ENCODE measurements at regions not wholly inside any gene's neighbourhood (a gene's known extent, or its start where the extent isn't known, plus 50 kb on each side); places are given as distances from the start of the nearest gene placed in this dataset.
"Not testable (repeated sequence)": the region's sequence is repeated elsewhere in the genome, so short reads cannot be mapped to it uniquely, and the experiment has no call there.

DNA sequence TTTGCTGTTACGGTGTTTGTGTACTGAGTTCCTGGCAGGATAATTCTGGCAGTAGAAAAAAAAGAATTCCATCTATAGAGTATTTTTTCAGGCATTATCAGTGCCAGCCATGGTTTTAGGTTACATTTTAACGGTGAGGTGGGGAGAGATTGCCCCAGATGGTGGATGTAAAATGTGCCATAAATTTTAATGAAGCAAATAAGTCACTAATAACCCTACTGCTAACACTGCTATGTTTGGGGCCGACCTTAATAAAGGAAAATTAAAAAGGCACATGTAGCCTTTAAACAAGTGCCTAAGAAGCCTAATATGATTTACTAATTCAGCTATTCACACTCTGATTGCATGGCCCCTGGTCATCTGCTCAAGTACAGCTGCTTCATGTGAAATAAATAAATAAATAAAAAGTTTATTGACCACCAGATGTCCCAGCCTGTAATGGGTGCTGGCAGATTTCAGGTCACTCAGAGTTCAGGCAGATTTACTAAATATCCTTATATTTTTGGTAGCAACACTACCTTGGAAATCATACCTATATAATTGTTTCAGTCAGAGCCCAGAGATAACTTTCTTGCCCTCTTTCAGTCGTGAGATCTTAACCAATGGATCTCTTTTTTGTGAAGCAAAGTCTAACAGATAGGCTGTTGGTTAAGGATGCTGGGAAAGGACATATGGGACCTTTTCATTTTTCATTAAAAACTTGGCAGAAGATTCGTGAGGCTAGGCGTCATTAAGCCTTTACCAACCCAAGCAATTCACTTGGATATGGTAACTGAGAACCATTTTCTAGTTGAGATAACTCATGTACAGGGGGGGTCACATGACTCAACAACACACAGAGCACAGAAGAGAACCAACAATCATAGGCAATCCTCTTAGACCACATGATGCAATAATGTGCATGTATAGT is 495.0 kb upstream of the NRSN1 start:
- peak; percentile 39 for DNase-seq

DNA sequence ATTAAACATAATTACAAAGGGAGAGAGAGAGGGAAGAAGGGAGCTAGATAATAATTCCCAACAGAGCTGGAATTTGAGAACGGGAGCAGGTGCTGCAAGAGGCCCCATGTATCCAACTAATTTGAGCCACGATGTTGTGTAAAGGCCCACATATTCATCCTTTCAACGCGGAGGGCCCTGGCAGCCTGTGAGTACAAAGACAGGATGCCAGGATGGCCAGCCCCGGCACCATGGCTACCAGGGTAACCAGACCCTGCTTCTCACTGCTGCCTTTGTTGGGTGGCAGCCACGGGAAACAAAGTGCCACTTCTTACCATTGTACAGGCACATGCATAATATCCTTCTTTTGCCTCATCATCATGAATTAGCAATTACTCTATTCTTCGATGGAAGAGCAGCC is 492.0 kb upstream of the NRSN1 start:
- DNase-seq, result no peak

DNA sequence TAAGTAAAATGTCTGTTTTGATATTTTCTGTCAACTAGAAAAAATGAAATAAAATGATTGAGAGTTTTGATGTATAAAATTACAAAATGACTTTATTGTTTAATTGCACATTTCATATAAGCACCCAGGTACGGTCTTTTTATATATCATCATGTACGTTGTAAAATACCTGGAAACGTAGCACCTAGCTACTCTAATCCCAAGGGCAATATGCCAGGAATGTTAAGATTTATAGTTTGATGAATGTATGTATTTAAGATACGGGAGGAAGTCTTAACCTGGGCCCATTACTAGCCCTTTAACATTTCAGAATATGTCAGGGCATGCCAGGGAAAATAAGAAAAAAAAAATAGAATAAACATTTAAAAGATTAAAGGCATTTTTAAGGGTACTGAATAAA is 490.9 kb upstream of the NRSN1 start:
- DNase-seq, result no peak

DNA sequence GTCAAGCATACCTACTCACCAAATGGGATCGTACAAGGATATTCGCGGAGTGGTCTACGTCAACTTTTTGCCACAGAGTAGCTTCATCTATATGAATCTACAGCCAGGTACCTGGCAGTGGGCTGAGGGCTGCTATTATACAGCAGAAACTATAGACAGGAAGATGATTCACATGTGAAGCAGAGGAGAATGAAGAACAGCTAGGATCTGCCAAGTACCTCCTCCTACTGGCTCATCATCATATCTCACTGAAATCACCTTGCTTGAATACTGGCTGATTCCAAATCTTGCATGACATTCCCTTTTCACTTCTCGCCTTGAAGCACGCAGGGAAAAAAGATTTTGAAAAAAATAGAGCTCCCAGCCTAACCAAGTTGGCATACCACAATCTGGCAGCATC is 488.7 kb upstream of the NRSN1 start:
- DNase-seq, result no peak

DNA sequence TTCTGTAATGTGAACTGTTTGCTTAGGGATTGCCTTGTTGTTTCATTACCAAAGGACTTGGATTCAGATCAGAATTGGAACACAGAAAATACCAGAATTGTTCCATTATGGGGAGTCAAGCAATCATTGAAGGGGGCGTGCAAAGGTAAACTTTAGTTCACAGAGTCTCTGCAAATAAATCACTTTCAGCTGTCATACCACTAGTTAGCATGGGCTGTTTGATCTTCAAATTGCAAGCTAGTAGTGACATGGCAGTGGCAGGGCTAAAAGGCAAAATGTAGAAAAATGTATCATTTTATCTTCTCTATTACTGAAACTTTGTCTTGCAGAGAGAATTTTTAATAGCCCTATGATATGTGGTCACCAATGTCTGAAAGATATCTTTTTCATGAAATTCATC is 483.2 kb upstream of the NRSN1 start:
- no peak for DNase-seq

DNA sequence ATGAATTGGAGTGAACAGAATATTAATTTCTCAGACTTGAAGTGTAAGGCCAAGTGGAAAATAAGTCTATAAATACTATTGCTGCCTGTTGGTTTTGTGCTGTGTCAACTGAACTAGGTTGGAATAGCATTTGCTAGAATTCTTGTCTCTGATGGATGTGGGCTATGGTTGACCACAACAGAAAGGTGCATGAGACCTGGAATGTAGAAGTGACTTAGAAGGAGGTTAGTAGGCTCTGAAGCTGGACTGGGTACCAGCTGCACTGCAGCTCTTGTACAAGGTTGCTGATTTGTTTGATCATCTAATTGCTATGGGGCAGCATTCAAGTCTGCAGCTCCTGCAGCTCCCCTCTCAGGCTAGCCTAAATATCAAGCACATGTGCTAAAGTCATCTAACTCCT is 479.0 kb upstream of the NRSN1 start:
- DNase-seq, result no peak

DNA sequence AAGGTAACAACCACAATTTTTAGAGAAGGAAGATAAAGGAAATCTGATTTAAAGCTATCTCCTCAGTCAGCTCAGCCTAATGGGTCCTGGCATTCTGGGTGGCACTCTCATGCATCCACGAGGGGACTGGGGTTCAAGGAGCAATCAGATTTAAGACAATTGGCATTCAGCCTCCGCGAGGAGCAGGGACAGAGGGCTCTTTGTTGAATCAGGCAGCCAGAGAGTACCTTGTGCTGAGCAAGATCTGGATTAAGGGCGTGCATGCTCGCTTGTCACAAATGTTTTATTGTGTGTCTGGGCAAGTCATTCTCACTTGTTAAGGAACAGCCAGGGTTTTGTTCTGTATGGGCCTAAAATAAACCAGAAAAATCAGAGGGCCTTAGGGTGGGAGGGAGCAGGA is 475.3 kb upstream of the NRSN1 start:
- no peak for DNase-seq

DNA sequence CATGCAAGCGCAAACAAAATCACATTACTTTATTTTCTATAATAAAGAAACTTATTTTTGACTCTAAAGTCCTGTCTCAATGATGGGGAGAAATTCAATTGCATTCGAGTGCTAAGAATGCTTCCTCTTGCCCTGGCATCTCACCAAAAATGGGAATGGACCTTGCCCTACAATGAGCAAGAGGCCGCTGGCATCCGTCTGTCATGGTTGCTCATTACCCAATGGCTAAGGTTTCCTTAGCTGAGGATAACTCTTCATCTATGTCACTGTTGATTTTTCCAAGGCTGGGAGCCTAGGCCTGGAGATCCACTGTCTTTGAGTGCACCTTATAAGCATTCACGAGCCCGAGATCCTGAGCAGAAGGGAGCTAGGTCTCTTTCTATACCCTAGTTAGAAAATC is 471.3 kb upstream of the NRSN1 start:
- DNase-seq, result no peak

DNA sequence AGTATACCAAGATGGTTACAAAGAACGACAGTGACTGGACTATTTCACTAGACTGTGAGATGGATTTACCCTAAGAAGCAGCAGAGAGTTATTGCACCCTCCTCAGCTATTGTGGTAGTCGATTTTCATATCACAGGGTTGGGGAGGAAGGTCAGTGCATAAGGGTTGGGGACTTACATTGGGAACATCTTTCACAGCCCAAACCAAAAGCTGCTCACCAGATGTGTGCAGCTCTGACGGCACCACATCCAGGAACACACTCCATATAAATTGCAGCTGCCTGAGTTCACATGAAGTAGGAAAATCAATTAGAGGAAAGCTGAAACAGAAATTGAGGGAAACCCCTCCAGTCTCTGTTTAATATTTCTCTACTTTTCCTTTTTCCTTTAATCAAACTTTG is 470.5 kb upstream of the NRSN1 start:
- no peak for DNase-seq

DNA sequence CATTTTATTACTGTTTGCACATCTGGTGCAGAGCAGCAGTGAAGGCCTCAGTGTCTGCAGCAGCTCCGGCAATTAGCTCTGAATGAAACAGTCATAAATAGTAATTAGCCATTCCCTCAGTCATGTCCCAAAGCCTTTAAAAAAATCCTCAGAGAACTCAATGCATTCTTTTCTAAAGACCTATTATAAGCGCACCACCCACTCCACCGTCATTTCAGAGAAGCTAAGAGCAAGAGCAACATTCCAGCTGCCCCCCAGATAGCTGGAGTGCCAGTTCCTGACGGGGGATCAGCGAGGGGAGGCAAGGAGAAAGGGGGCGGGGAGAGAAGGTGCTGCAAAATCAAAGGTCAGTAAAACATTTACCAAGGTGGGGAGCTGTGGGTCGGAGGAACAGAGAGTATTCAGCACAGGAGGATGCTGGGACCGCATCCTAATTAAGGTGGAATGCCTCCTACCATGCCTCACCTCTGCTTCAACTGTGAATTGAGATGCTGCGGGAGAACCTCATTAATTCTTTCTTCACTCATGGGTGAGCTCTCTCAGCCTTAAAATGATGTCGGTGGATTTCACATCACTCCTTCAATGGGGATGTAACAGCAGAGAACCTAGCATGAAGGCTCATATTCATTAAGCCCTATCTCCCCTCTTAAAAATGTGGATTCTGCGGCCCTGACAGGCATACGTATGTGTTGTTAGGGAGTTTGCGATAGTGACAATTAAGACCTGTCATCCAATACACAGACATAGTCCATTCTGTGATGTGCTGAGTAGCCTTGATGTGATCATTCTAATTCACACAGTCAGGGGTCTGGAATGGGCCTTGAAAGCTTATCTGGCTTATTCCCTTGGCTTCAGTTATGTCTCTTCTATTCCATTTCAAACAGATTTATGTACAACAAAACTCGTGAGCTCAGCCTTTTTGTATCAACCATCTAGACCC is 469.5 kb upstream of the NRSN1 start:
- DNase-seq, result no peak

DNA sequence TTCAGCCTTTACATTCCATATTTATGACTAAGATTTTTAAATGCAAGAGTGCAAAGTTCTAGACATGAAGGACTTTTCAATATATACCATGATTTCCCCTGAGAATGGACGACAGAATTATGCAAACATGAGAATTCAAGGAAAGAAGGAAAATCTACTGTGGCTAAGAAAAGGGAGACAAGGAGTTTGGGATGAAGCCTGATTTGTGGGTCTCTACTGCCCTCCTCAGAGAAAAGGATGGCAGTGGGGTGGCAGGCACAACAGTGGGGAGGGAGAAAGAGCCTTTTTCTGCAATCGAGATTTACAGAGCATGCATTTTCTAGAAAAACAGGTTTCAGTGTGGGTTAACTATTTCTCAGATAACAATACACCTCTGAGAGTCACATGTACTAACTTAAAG is 466.9 kb upstream of the NRSN1 start:
- peak; percentile 15 for DNase-seq

DNA sequence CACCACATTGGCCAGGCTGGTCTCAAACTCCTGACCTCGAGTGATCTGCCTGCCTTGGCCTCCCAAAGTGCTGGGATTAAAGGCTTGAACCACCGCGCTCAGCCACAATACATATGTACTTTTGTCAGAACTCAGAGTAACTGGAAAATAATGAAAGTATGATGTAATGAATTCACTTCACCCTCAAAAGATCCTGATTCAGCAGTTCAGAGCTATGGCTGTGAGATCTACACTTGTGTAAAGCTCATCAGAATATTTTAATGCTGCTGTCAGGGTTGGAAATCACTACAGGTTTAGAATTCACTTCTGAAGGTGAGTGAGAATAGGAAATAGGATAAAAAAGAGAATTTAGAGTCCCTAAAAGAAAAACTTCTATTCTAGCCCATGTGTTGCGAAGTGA is 464.5 kb upstream of the NRSN1 start:
- no peak for DNase-seq

DNA sequence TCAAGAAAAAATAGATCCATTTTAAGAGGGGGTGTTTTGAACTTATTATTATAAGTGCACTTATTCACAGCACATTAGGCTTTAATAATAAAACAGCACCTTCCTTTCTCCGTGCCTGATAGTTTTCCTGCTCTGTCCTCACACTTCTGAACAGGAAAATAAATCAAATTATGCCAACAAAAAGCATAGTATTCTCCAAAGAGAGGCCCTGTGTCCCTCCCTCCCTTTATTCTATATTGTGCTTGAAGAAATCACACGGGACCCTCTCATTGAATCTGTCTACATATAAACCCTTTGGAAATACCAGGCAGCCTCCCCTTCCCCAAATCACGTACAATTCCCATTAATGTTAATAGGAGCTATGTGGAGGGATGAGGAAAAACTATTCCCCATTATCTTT is 462.9 kb upstream of the NRSN1 start:
- no peak for DNase-seq

DNA sequence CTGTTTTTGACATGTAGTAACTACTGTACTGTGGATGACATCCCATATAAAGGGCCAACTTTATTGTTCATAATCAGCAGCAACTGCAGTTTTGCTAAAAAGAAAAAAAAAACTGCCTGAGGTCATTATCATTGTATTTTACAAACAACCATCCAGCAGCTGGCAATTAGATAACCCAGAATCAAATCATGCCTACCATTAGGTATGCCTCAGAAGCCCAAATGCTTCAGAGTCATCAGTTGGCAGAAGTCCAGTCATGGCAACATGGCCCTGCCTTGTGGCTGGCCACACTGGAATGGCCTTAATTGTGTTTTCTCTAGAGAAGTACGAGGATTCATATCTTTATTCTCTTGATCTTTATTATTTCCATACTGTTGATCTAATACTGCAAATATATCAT is 462.4 kb upstream of the NRSN1 start:
- DNase-seq, result no peak

DNA sequence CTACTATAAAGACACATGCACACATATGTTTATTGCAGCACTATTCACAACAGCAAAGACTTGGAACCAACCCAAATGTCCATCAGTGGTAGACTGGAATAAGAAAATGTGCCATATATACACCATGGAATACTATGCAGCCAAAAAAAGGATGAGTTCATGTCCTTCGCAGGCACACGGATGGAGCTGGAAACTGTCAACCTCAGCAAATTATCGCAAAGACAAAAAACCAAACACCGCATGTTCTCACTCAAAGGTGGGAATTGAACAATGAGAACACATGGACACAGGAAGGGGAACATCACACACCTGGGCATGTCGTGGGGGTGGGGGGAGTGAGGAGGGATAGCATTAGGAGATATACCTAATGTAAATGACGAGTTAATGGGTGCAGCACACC is 460.1 kb upstream of the NRSN1 start:
- DNase-seq, result not testable (repeated sequence)

DNA sequence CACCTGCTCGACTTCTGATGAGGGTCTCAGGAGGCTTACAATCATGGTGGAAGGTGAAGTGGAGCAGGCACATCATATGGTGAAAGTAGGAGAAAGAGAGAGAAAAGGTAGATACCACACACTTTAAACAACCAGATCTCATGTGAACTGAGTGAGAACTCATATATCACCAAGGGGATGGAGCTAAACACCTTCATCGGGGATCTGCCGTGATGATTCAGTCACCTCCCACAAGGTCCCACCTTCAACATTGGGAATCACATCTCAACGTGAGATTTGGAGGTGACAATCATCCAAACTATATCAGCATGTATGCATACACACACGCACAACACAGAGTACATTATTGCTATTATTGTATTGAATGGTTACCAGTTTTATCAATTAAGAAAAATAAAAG is 453.3 kb upstream of the NRSN1 start:
- DNase-seq, result no peak

DNA sequence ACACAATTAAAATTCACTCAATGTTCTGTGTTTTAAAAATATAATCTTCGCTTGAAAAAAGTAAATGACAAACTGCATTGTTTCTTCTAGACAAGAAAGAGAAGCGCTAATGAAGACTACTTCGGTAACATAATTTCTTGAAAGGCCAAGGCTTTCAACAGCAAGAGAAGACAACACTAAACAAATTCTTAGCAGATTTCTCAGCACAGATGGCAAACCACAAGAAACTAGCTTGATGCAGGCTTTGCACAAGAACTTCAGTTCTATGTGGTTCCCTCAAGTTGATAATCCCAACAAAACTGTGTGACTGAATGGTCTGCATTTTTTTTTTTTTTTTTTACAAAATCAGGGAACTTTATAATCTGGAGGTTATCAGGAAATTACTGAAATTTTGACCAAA is 447.4 kb upstream of the NRSN1 start:
- DNase-seq, result no peak

DNA sequence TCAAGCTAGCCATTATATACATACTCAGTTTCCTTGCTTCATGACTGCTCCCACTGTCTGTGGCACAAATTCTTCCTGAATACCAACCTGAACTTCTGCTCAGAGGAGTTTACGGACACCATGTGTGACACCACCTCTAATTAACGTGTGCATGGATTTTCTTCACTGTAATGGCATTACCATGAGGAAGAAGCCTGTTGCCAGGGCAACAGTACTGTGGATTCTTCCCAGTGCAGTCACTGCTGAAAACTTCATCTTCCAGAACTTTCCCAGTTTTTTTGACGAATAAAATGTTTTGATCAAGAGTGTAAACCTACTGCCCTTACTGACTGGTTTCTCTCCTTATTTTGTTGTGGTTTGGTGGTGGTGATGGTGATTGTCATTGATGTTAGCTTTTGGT is 444.3 kb upstream of the NRSN1 start:
- no peak for DNase-seq

DNA sequence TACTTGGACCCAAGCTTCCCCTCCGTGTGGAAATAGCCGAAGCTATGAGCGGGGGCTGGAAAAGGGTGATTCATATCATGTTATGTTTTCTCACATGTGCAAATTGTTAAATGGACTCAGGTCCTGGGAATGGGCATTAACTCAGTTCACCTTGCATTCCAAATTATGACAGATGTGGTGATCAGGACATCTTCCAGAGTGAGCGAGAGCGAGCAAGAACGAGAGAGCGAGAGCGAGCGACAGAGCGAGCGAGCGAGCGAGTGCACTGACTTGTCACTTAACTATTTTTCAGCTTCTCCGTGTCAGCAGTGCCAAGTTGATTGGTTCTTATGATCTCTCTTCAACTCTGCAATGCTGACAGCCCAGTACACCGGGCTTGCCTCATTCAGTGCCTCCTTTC is 437.4 kb upstream of the NRSN1 start:
- no peak for DNase-seq

DNA sequence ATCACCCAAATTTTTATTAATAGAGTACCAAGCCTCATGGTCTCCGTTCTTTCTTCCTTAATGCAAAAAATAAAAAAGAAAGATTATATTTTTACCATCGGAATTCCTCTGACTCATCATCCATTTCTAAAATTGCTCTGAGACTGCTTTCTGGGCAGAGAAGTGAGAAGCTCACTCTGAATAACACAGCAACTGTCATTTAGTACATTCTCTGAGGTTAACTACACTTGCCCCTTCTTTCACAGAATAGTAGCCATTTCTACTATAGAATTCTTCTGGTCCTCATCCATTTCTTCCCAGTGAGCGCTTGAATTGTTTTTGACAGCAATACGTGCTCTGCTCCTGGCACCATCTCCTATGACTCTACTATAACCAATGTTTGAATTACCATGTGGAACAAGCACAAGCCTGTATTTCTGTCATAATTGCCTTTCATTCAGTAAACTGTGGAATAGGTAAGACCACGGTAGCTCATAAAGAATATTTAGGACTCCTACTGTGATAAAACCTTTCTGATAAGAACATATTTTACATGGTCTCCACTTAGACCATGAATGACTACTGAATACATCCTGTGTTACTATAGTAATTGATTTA is 435.5 kb upstream of the NRSN1 start:
- DNase-seq, result no peak

DNA sequence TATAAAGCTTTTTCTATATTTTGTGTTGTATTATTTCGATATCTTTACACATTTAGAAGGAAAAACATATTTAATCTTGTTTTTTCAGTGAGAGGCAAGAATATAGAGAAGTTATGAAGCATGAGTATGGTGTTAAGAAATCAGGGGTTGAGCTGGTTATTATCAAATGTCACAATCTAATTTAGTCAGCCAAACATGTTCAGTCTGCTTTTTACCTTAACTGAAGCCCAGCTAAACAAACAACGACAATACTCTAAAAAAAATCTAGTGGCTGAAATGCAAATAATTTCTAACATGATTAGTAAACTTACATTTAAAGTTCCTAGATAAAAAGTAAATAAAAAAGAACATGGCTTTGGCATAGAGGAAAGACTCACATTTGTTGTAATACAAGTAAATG is 433.8 kb upstream of the NRSN1 start:
- DNase-seq, result no peak

DNA sequence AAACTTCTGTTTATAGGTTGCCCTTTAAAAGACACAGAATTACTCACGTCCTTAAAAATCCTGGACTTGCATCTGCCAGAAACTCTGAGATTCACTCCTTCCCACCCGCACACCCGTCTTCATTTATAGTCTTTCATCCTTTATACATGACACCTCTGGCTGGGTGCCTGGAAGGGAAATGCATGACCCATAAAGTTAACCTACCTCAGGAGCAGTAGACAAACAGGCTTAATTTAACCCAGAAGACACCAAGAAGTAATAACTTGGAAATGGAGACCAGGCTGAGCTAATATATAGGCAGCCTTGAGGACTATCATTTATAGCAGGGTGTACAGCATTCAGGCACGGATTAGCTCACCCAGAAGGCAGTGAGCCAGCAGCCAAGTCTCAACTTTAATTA is 429.0 kb upstream of the NRSN1 start:
- no peak for DNase-seq

DNA sequence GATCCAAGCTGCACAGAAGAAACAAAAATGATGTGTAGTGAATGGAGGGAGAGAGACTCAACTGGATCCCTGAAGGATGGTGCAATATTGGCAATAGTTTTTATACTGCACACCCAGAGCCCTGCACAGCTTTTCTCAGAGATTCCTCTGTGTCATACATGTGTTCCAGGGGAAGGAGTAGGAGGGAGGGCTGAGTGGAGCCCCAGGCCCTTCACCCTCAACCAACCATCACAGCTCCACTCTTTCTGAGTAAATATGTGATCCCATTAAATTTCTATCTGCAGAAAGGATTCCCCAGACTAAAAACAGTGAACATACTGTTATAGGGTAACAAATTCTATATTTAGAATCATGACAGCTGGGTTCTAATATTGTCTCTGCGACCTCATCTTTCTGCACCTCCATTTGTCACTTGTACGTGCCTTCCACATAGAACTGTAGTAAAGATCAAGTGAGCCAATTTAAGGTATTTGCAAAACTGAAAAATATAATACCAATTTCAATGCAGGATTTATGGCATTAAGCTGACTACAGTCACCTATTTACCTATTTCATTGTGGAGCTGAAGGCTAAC is 421.4 kb upstream of the NRSN1 start:
- peak; percentile 12 for DNase-seq

Data from NCI-H1694 treated with DMSO at 0.1 percent for 48 hours (cell line).